Ammon's horn (tissue), 1 donor: ENCODE measurements at regions not wholly inside any gene's neighbourhood (a gene's known extent, or its start where the extent isn't known, plus 50 kb on each side); places are given as distances from the start of the nearest gene placed in this dataset.
"Not testable (repeated sequence)": the region's sequence is repeated elsewhere in the genome, so short reads cannot be mapped to it uniquely, and the experiment has no call there.

ENCODE experiments used
- DNase-seq: peaks from one replicate; pipeline ENCODE4 v3.0.0-alpha.2; 2016; ENCODE audit warnings: low spot score

DNA sequence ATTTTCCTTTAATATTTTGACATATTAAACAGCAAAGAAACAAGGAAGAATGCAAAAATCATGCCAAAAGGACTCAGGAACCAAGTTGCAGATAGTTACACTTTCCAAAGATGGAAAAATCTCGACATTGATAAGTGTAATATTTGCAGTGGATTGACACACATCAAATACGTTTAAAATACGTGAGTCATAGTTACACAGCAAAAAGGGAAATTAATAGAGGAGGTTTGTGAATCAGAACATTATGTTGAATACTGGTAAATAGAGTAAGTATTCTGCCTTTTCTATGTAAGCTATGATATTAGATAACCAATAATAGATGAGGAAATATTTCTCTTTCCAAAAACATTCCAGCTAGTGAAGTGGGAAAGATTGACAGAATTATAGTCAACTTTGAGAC, 1761.3 kb upstream of the IGFBP7 start:
- DNase-seq, result no peak

DNA sequence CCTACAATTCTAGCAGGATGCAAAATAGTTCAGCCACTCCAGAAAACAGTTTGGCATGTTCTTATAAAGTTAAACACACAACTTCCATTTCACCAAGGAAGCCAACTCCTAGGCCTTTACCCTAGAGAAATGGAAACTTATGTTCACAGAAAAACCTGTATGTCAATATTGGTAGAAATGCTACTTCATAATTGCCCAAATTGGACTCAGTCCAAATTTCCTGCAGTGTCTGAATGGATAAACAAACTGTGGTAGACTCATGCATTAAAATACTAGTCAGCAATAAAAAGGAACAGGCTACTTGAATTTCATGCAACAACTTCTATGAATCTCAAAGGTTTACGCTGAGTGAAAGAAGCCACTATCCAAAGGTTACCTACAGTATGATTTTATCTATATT, 1738.8 kb upstream of the IGFBP7 start:
- DNase-seq, result no peak

DNA sequence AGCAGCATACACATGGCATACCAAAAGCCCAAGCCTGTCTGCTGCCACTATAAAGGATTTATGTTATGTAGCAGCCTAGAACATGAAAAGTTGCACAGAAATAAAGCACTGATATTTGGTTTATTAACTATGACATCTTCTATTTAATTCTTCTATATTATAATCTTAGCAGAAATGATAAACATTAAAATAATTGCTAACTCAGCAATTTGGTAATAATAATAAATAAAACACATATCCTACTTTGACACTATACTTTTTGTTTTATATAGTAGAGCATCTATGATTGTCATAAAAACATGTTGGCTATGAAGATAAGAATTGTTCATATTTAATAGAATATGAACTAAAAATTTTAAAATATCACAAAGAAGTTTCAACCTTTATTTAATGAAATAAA, 1733.3 kb upstream of the IGFBP7 start:
- no peak for DNase-seq

DNA sequence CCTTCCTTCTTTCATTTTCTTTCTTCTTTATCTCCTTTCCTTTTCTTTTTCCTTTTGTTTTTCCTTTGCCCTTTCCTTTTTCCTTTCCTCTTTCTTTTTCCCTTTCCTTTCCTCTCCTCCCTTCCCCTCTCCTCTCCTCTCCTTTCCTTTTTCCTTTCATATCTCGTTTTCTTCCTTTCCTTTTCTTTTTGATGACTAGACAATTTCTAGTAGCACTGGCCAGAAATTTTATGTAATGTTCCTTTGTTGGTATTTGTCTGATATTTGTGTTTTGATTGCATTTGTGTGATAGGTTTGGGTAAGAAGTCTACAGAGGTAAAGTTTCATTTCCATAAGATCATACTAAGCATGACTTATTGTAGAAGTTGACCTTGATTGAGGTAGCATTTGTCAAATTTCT, 1722.9 kb upstream of the IGFBP7 start:
- no peak for DNase-seq

DNA sequence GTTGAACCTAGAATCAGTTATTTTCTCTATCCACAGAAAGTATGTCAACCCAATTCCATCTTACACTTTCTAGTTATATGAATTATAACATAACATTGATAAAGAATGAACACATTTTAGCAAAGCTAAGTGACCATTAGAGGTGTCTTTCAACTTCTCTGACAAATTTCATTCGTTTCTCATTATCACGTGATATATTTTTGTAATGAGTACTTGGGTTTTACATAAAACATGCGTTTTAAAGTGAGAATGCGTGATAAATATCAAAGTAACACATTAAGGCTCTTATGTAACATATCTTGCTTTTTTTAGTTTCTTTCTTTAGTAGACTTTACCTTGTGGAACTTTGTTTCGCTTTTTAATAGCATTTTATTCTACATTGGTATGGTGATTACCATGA, 1715.1 kb upstream of the IGFBP7 start:
- DNase-seq, result no peak

DNA sequence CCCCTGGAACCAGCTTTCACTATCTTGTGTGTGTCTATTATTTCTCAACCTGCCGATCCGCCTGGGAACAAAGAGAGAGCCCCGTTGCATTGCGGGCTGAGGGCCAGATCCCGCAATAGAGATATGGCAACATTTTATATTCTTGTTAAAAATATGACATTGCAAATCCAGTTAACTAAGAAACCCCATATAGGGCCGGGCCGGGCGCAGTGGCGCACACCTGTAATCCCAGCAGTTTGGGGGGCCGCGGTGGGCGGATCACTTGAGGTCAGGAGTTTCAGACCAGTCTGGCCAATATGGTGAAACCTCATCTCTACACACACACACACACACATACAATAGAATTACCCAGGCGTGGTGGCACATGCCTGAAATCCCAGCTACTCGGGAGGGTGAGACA, 1708.4 kb upstream of the IGFBP7 start:
- not testable (repeated sequence) for DNase-seq

DNA sequence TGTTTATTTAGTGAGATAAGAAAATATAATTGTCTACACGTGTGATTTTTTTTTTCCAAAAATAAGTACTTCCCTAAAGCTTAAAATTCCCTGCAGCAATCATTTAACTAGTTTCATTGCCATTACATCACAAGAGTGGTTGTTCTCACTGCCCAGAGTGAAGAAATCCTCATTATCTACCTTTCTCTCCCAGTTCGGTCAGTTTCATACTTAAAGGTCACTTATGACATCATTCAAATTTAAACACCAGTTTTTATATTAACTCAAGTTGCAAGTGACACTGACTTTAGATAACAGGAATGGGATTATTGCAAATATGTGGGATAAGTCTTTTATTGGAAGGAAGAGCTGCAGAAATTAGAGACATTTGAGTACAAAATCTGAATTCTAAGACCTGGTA, 1699.8 kb upstream of the IGFBP7 start:
- DNase-seq, result no peak

DNA sequence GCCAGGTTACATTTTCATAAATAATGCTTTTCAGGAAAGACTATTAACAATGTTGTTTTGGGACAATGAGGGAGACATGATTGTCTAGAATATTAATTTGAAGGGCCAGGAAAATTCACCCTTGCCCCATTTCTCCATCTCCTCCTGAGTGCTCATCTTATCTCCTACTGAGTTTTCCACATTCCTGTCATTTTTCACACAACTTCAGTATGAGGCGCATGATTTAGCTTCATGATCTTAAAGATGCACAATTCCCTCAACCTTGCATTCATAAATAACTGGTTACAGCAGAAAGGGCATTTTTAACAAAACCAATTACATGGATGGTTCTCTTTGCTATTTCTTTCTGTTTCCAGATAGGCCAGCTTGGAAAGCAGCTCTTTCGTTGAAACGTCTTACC, 1699.2 kb upstream of the IGFBP7 start:
- DNase-seq, result no peak

DNA sequence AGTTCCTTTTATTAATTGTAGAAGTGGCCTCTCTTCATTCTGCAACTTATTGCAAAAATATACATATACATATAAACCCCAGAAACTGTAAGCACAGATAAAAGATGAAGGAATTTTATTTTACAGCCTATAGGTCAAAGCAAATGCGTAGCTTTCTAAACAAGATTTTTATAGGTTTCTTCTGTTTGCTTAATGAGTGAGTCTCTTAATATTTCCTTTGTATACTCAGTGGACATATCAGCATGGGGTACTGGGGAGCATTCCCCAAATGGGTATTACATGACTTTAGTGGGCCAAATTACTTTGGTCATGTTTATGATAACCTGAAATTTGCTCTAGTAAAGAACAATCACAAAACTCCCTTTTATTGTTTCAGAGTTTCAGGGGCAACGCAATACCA, 1698.6 kb upstream of the IGFBP7 start:
- DNase-seq, result no peak

DNA sequence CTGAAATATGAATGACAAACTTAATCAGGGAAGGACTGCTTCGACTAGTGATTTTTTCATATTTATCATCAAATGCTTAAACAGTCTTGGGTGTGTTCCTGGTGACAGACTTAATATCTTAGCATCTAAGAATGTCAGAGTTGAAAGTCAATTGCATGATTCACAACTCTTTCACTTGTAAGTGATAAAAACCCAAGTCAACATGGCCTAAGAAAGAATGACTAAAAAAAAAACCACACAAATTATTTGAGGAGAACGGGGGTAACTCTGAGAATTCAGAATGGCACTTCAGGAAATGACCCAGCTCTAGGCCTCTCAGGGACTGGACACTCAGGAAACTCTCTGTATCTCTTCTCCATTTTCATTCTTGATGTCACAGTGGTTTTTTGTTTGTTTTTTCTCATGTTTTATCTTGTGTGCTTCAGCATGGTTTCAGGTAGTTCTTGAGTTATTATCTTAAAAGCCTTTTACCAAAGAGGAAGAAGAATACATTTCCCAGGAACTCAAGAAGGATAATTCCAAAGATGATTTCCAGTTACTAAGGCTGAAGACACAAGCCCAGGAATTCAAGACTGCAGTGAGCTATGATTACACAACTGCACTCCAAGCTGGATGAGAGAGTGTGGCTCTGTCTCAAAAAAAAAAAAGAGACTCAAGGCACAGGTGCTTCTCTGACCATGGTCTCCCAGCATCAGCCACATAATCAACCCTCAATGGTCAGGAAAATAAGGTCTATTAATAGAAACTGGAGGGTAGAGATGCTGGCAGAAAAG, 1697.8 kb upstream of the IGFBP7 start:
- no peak for DNase-seq

DNA sequence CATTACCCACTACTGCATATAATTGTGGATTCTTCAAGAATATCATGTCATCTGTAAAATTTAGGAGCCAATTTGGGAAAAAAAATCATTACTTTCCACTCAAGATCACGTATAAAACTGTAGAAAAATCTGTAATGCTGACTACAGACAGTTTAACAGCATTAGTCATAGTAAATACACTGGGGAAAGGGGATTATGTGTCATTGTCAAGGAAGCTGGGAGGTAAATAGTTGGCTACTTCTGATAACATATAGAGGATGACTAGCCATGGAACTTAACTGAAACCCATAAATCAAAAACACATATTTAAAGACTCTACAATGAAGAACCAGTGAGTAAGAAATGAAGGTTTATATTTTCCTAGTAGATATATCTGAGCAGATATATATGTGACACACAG, 1666.4 kb upstream of the IGFBP7 start:
- no peak for DNase-seq

DNA sequence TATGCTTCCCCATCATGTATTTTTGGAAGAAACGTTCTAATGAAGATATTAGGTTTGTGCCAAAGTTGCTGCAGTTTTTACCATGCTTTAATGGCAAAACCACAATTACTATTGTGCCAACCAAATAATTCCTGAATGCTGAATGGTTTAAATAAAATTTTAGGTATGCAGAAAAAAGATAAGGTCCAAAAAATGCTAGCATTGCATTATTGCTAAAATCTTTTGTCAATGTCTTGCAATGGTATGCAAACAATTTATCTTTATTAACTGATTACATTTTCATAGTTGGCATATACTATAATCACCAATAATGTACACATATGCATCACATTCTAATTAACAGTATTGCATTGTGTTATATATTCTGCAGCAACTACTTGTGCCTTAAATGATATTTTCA, 1657.4 kb upstream of the IGFBP7 start:
- no peak for DNase-seq

DNA sequence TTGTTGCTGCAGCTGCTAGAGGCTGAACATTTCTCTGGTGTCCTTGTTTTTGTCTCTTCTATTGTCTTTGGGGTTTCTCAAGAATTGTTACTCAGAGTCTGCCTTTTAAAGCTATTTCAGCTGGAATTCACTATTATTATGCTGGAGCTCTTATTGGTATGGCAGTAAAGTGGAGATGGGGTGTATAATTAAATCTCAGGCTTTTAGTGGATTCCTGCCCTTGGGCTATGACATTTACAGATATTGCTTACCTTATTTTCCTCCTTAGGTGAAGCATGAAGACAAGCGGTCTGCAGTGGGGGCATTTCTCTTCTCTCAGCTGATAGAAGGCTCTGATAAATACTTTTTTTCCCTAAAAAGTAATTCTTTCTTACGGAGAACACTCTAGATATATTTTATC, 1656.6 kb upstream of the IGFBP7 start:
- DNase-seq, result no peak

DNA sequence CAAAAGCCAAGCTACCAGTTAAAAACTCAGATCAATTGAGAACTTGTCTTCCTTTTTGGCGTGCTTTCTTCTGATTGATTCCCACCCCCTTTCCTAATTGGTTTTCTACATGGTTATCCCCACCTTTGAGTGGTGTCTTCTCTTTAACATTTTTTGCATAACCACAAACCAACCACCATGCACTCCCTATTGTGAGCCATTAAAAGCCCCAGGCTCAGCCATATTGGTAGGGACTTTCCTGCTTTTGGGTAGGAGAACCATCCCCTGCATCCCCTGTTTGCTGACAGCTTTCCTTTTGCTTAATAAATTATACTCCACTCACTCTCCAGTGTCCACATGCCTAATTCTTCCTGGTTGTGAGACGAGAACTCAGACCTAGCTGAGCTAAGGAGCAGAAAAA, 1651.4 kb upstream of the IGFBP7 start:
- DNase-seq, result no peak

DNA sequence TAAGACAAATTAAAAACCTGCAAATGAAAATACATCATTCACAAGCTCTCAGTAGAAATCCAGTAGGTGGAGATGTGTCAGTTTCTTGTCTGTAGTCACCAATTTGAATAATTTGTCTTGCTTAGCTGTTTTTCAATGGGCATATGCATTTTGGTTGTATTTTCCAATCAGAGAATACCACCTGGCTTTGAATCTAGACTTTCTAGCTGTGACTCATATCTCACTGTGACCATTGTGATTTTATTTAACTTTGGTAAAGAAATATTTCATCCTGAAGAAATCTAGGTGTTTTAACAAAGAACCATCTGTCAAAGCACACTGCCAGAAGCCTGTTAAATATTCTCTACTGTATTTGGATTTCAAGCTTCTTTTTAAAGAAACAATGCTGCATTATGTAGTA, 1650.6 kb upstream of the IGFBP7 start:
- peak; percentile 2 for DNase-seq

DNA sequence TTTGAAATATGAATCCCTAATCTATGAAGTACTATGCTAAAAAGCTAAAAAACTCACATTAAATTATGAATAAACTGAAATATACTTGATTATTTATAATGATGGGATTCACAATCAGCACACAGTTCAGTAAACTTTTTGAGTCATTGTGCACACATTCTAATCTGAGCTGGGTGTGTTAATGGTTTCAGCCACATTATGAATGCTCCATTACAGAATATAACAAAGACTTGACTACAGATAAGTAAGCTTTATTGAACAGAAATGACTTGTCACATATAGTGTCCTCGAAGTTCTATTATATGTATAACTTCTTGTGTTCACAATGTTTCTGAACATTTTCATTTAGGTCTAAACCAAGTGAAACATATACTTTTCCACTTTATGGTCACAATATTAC, 1649.9 kb upstream of the IGFBP7 start:
- no peak for DNase-seq

DNA sequence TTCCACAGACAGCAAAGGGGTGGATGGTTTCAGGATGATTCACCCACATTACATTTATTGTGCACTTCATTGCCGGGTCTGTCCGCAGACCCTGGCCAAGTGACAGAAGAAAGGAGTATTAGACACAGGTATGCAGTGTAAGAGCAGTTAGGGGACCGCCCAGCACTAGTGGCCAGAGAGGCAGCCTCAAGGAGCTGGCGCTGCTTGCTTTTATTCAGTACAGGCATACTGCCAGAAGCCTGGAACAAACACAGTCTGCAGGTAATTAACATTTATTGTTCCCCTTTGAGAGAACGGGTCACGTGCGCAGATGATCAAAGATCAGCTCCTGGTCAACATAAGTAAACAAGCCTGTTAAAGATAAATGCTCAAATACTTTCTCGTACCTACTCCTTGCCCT, 1639.0 kb upstream of the IGFBP7 start:
- DNase-seq, result no peak

DNA sequence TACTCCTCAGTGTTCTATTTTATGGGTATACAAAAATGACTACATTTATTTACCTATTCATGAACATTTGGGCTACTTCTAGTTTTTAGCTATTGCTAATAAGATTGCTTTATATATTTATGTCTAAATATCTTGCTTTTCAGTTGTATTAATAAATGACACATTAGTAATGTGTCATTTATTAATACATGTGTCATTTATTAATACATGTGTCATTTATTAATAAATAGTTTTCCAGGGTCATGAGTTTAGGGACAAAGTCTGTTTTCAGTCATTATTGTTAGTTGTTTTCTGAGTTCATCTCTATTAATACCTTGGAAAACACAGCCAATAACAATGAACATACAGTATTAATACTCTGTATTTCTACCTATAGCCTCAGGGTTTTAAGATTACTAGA, 1630.7 kb upstream of the IGFBP7 start:
- no peak for DNase-seq

DNA sequence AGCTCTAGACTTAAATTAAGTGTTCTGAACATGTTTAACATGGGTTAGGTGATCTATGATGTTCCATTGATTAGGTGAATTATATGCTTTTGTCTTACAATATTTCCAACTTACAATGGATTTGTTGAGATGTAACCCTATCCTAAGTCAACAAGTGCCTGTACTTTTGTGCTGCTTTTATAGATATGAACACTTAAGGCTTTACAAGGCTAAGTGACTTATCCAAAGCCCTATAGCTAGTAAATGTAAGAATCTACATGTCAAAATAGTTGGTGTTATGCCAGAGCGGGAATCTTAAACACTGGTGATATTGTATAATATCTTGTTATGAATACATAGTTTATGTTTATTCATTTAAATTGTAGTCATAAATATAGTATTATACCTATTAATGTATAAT, 1629.1 kb upstream of the IGFBP7 start:
- no peak for DNase-seq

DNA sequence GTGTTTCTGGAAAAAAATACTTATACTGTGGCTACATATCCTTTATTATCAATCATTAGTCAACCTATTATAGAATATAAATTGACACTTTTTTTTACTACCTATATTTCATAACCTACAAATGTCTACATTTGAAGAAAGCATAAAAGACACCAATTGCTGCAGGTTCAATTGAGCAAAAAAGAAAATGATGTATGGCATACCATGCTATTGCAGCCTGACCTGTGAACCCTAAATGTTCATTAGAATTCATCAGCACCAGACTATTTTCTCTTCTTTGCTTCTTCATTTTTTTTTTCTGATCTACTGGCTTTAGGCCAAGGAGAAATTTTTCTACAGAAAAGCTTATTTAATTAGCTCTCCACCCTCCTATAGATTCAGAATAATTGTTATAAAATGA, 1628.2 kb upstream of the IGFBP7 start:
- no peak for DNase-seq

DNA sequence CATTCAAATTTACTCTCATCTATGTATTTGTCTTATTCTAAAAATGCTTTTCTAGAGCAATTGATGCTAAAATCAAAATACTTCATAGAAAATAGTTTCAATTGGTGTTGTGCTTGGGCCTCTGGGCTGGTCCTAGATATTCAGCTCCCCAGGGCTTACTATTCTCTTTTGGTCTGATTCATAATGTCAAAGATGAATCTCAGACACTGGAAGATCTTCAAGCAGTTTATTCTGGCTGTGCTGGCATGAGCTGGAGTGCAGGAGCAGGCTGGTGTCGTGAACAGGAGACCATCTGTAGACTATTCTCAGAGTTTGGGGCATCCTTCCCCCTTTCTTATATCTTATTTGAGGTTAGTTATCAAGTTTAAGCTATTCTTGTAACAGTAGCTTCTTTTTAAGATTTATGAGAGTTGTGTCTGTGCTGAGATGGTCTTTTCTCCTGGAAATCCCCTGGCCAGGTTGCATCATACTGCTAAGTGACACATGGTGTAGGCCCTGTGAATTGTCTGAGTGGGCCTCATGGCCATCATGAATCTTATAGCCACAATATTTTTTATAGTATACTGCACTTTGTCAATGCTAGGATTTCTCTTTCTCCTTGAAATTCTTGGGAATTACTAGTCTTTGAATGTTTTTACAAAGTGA, 1624.0 kb upstream of the IGFBP7 start:
- DNase-seq, result no peak

DNA sequence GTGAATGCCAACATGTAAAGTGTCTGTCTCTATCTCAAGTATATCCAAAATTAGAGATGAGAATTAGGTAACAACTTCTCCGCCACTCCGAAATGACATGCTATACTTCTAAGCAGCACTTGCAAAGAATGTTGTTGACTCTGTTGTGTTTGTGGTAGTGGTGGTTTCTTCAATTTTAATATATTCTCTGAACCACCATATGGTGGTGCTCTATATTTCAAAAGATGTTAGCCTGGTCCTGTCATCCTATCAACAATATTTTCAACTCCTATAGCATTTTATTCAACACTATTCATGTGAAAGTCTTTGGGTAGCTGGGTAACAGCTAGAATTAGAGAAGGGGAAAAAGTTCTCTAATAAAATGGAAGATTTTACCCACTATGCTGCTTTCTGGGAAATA, 1622.8 kb upstream of the IGFBP7 start:
- no peak for DNase-seq

DNA sequence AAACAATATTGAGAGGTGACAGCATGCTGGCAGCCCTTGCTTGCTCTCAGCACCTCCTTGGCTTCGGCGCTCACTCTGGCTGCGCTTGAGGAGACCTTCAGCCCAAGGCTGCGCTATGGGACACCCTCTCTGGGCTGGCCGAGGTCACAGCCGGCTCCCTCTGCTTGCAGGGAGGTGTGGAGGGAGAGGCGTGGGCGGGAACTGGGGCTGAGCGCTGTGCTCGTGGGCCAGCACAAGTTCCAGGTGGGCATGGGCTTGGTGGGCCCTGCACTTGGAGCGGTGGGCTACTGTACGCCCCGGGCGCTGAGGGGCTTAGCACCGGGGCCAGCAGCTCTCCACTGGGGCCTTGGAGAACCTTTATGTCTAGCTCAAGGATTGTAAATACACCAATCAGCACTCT, 1613.8 kb upstream of the IGFBP7 start:
- DNase-seq, result no peak

DNA sequence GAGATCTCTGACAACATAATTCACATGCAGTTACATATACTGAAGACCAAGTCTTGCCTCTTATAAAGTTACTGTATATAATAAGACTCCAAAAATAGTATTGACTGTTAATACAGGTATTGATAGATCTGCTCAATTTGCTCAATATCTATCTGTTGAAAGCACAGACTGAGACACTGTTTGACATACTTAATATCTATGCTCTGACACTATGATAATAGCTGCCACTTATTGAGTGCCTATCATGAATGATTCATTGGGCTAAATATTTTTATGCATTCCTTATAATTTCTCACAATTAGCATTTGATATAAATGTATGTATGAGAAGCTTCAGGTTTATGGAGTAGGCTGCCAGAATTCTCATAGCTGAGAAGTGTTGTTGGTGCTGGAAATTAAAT, 1600.9 kb upstream of the IGFBP7 start:
- DNase-seq, result no peak
